NB4 (cell line): ENCODE measurements at regions not wholly inside any gene's neighbourhood (a gene's known extent, or its start where the extent isn't known, plus 50 kb on each side); places are given as distances from the start of the nearest gene placed in this dataset.

Source experiments
- CTCF ChIP-seq: IDR thresholded peaks from one replicate; pipeline ENCODE4 v1.5.1; 2012; ENCODE audit warnings: low read depth, low read length
- POLR2A ChIP-seq: IDR thresholded peaks from 2 replicates; pipeline ENCODE4 v1.6.1; 2011; ENCODE audit warnings: mild to moderate bottlenecking; ENCODE audit not compliant: insufficient read length; ENCODE audit errors: extremely low read depth

GRCh38 chr13:19061278-19061677 lies 120.3 kb downstream of the TUBA3C start:
- no peak for TF ChIP-seq CTCF
- TF ChIP-seq POLR2A = no peak
